ENCODE measurements at regions not wholly inside any gene's neighbourhood (a gene's known extent, or its start where the extent isn't known, plus 50 kb on each side); places are given as distances from the start of the nearest gene placed in this dataset.

DNA sequence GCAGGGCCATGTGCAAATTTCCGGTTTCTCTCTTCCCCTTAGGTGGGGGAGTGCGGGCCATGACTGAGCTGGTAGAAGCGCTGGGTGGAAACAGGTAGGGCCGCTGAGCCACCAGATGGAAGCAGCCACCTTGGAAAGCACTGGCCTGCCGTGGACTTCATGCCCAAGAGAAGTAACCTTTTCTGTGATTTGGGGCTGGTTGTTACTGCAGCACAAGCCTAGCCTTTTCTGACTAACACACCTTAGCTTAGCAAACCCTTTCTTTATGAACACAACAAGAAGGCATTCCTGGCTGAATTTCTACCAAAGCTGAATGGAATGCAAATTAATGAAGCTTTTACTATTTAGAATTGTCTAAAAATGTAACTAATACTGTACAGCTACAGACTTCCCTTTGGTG is 149.6 kb upstream of the UBE2E1 start:
- no peak overlapping the region for H3K4me3 ChIP-seq (ENCODE audit: control insufficient read depth in 1 of 2, extremely low read depth in 1 of 2, low read length in 1 of 2)
- Mint-ChIP-seq H3K27ac (no peak overlapping the region), H3K9me3 (peaks cover 2 to 6% (median 4%) of the 10 kb centered on the region in 3 donors), H3K36me3 (peaks cover 4% of the 10 kb centered on the region), H3K27me3 (peaks cover 4 to 5% of the 10 kb centered on the region in 2 donors), H3K4me3 (no peak overlapping the region), H3K4me1 (peaks cover 2 to 11% (median 5%) of the 10 kb centered on the region in 3 donors)
- H3K27me3 ChIP-seq (replicated peaks in 1 of 2; ENCODE audit: control insufficient read depth in 2 of 2, extremely low read depth in 1 of 2, insufficient read depth in 2 of 2, low read length in 1 of 2), result peaks cover 0 to 2% of the 10 kb centered on the region in 2 experiments
- no peak overlapping the region for H3K27ac ChIP-seq (ENCODE audit: low read length)
- ATAC-seq (replicated peaks in 1 of 4) (no peak), DNase-seq (no peak)
- 100% methylated on average over 1 of the region's 5 CpGs for WGBS (ENCODE audit: insufficient coverage)
- H3K36me3 ChIP-seq (ENCODE audit: control insufficient read depth in 2 of 2, extremely low read depth in 1 of 2, insufficient read depth in 1 of 2, low read length in 1 of 2), result no peaks in the 10 kb centered on the region
- no peaks in the 10 kb centered on the region for H3K9me3 ChIP-seq
- ChIA-PET POLR2A (no interaction called here), CTCF (no interaction called here)
- no peaks in the 10 kb centered on the region for H3K4me1 ChIP-seq (ENCODE audit: control insufficient read depth in 1 of 2, extremely low read depth in 1 of 2, insufficient read depth in 2 of 2, low read length in 2 of 2)

DNA sequence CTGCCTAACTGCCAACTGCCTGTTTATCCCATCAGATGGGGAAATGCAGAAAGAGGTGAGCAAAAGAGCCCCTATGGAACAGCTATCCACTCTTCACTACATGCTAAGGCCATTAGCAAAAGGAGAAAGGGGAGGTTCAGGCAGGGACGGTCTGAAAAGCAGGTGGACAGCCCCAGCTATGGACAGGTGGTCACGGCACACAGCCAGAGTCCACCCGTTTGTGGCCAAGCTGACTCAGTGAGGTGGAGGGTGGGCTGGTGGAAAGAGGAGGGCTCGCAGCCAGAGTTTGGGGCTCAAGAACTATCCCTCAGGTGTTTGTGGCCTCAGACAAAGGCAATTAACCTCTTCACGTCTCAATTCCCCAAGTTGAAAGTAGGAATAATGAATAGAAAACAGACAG is 148.9 kb upstream of the UBE2E1 start:
- H3K36me3 ChIP-seq (ENCODE audit: control insufficient read depth in 2 of 2, extremely low read depth in 1 of 2, insufficient read depth in 1 of 2, low read length in 1 of 2), result no peaks in the 10 kb centered on the region
- no peak overlapping the region for H3K4me3 ChIP-seq (ENCODE audit: control insufficient read depth in 1 of 2, extremely low read depth in 1 of 2, low read length in 1 of 2)
- H3K27me3 Mint-ChIP-seq, result peaks cover 4 to 5% of the 10 kb centered on the region in 2 donors
- DNase-seq (no peak), ATAC-seq (replicated peaks in 1 of 4) (no peak)
- no peak overlapping the region for H3K27ac ChIP-seq (ENCODE audit: low read length)
- 79% methylated on average over 2 of the region's 5 CpGs for WGBS (ENCODE audit: insufficient coverage)
- CTCF ChIA-PET, result no interaction called here
- peaks cover 0 to 2% of the 10 kb centered on the region in 2 experiments for H3K27me3 ChIP-seq (replicated peaks in 1 of 2; ENCODE audit: control insufficient read depth in 2 of 2, extremely low read depth in 1 of 2, insufficient read depth in 2 of 2, low read length in 1 of 2)
- H3K36me3 Mint-ChIP-seq, result peaks cover 4% of the 10 kb centered on the region
- H3K27ac Mint-ChIP-seq, result no peak overlapping the region
- POLR2A ChIA-PET, result no interaction called here
- no peaks in the 10 kb centered on the region for H3K4me1 ChIP-seq (ENCODE audit: control insufficient read depth in 1 of 2, extremely low read depth in 1 of 2, insufficient read depth in 2 of 2, low read length in 2 of 2)
- no peak overlapping the region for H3K4me3 Mint-ChIP-seq
- peaks cover 2 to 6% (median 4%) of the 10 kb centered on the region in 3 donors for H3K9me3 Mint-ChIP-seq
- H3K4me1 Mint-ChIP-seq, result peaks cover 4 to 13% (median 5%) of the 10 kb centered on the region in 3 donors
- no peaks in the 10 kb centered on the region for H3K9me3 ChIP-seq

DNA sequence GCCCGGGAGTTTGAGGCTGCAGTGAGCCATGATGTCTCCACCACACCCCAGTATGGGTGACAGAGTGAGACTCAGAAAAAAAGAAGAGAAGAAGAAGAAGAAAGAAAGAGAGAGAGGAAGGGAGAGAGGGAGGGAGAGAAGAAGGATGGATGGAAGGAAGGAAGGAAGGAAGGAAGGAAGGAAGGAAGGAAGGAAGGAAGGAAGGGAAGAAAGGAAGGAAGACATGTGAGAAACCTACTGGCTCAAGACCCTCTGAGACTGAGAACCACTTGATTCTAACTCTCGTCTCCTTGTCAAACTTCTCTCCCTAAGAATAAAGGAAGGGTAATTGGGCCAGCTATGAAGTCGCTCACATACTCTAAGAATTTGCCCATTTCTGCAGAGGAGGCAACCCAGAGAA is 148.1 kb upstream of the UBE2E1 start:
- no peaks in the 10 kb centered on the region for H3K4me1 ChIP-seq (ENCODE audit: control insufficient read depth in 1 of 2, extremely low read depth in 1 of 2, insufficient read depth in 2 of 2, low read length in 2 of 2)
- Mint-ChIP-seq H3K9me3 (peaks cover 2 to 6% (median 4%) of the 10 kb centered on the region in 3 donors), H3K27ac (no peak overlapping the region), H3K36me3 (peaks cover 4% of the 10 kb centered on the region), H3K4me3 (no peak overlapping the region), H3K4me1 (peaks cover 4 to 19% (median 5%) of the 10 kb centered on the region in 3 donors), H3K27me3 (peaks cover 4 to 5% of the 10 kb centered on the region in 2 donors)
- POLR2A ChIA-PET, result no interaction called here
- peaks cover 0 to 2% of the 10 kb centered on the region in 2 experiments for H3K27me3 ChIP-seq (replicated peaks in 1 of 2; ENCODE audit: control insufficient read depth in 2 of 2, extremely low read depth in 1 of 2, insufficient read depth in 2 of 2, low read length in 1 of 2)
- no peaks in the 10 kb centered on the region for H3K9me3 ChIP-seq
- no CpG with 5 or more reads among the region's 3 CpGs for WGBS (ENCODE audit: insufficient coverage)
- H3K27ac ChIP-seq (ENCODE audit: low read length), result no peak overlapping the region
- no peak overlapping the region for H3K4me3 ChIP-seq (ENCODE audit: control insufficient read depth in 1 of 2, extremely low read depth in 1 of 2, low read length in 1 of 2)
- DNase-seq, result no peak
- CTCF ChIA-PET, result interaction anchor here in 1 of 2 donors (0.7 kb wide), 1 partner anchor 12 kb away, joined by 3 read pairs; no protein-coding TSS in a partner anchor
- H3K36me3 ChIP-seq (ENCODE audit: control insufficient read depth in 2 of 2, extremely low read depth in 1 of 2, insufficient read depth in 1 of 2, low read length in 1 of 2), result no peaks in the 10 kb centered on the region
- ATAC-seq (replicated peaks in 1 of 4), result no peak

DNA sequence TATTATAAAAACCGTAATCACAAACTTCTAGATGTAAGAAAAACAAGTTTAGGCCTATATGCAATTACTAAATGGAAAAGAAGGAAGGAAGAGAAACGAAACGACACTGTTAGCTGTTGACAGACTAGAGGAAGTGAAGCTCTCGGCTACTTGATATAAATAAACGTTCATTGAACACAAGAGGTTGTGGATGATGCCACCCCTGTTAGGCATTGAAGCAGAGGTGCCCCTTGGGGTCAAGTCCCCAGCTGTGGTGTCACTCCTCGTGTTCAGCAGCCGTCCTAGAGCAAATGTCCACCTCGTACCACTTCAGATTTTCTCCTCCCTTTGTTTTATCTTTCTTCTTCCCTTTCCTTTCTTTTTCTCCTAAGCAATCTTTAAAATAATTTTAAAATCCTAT is 146.5 kb upstream of the UBE2E1 start:
- Mint-ChIP-seq H3K9me3 (peaks cover 2 to 6% (median 4%) of the 10 kb centered on the region in 3 donors), H3K36me3 (peaks cover 4% of the 10 kb centered on the region), H3K4me1 (peaks cover 0 to 17% (median 2%) of the 10 kb centered on the region in 3 donors), H3K27ac (no peak overlapping the region), H3K4me3 (no peak overlapping the region), H3K27me3 (peaks cover 4 to 5% of the 10 kb centered on the region in 2 donors)
- H3K4me3 ChIP-seq (ENCODE audit: control insufficient read depth in 1 of 2, extremely low read depth in 1 of 2, low read length in 1 of 2), result no peak overlapping the region
- no peaks in the 10 kb centered on the region for H3K9me3 ChIP-seq
- ATAC-seq (replicated peaks in 1 of 4) (no peak), DNase-seq (no peak)
- ChIA-PET CTCF (no interaction called here), POLR2A (no interaction called here)
- no peaks in the 10 kb centered on the region for H3K4me1 ChIP-seq (ENCODE audit: control insufficient read depth in 1 of 2, extremely low read depth in 1 of 2, insufficient read depth in 2 of 2, low read length in 2 of 2)
- no peak overlapping the region for H3K27ac ChIP-seq (ENCODE audit: low read length)
- peaks cover 0 to 2% of the 10 kb centered on the region in 2 experiments for H3K27me3 ChIP-seq (replicated peaks in 1 of 2; ENCODE audit: control insufficient read depth in 2 of 2, extremely low read depth in 1 of 2, insufficient read depth in 2 of 2, low read length in 1 of 2)
- 47% methylated on average over 5 of the region's 8 CpGs for WGBS (ENCODE audit: insufficient coverage)
- no peaks in the 10 kb centered on the region for H3K36me3 ChIP-seq (ENCODE audit: control insufficient read depth in 2 of 2, extremely low read depth in 1 of 2, insufficient read depth in 1 of 2, low read length in 1 of 2)

DNA sequence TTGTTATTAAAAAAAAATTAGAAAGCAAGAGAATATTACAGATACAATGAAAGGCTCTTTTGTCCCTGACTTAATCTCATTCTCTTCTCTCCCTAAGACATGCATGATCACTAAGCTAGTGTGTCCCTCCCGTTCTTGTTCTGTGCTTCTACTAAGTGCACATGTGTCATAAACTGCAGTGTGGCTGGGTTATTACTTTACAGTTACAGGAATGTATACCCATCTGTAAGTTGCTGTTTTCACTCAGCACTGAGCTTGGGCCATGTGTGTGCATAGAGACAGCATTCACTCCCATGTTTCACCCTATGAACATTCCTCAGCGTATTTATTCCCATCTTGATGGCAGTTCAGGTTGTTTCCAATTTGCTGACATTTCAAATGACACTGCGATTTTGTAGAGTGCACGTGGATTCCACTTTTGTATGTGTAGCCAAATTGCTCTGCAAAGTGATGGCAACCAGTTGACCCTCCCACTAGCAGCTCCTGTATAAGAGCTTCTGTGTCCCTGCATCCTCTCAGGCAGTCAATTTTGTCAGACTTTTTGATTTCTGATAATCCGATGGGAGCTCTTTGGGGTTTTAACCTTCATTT is 145.8 kb upstream of the UBE2E1 start:
- ATAC-seq (replicated peaks in 1 of 4) (no peak), DNase-seq (no peak)
- peaks cover 2 to 6% (median 4%) of the 10 kb centered on the region in 3 donors for H3K9me3 Mint-ChIP-seq
- H3K4me3 Mint-ChIP-seq, result no peak overlapping the region
- Histone ChIP-seq H3K27me3 (replicated peaks in 1 of 2; ENCODE audit: control insufficient read depth in 2 of 2, extremely low read depth in 1 of 2, insufficient read depth in 2 of 2, low read length in 1 of 2) (peaks cover 0 to 2% of the 10 kb centered on the region in 2 experiments), H3K36me3 (ENCODE audit: control insufficient read depth in 2 of 2, extremely low read depth in 1 of 2, insufficient read depth in 1 of 2, low read length in 1 of 2) (no peaks in the 10 kb centered on the region), H3K4me1 (ENCODE audit: control insufficient read depth in 1 of 2, extremely low read depth in 1 of 2, insufficient read depth in 2 of 2, low read length in 2 of 2) (no peaks in the 10 kb centered on the region), H3K9me3 (no peaks in the 10 kb centered on the region), H3K27ac (ENCODE audit: low read length) (no peak overlapping the region), H3K4me3 (ENCODE audit: control insufficient read depth in 1 of 2, extremely low read depth in 1 of 2, low read length in 1 of 2) (no peak overlapping the region)
- ChIA-PET CTCF (no interaction called here), POLR2A (no interaction called here)
- 74% methylated on average over 2 of the region's 5 CpGs for WGBS (ENCODE audit: insufficient coverage)
- peaks cover 0 to 14% (median 2%) of the 10 kb centered on the region in 3 donors for H3K4me1 Mint-ChIP-seq
- no peak overlapping the region for H3K27ac Mint-ChIP-seq
- peaks cover 3 to 4% of the 10 kb centered on the region in 2 donors for H3K27me3 Mint-ChIP-seq
- H3K36me3 Mint-ChIP-seq, result peaks cover 4% of the 10 kb centered on the region

DNA sequence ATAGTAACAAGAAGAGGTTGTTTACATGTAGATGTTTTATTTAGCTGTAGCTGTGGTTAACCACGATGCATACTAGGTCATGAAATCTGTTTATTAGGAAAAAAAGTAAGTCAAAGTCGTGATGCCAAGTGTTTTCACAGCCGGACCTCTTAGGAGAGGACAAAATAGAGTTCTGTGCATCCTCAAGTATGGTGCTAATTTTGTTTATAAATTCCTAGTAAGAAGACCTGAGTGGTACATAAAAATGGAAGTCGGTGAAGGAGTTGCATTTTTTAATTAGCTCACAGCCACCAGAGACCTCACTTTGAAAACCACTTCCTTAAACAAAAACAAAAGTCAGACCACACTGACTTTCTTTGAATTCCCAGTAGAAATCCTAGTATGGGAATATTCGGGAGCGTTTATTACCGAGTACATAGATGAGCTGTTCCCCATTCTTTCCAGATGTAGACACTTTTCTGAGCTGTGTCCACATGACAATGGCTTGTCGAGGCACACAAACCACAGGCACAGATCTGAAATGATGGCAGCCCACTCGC is 143.6 kb upstream of the UBE2E1 start:
- Mint-ChIP-seq H3K4me3 (no peak overlapping the region), H3K4me1 (peaks cover 0 to 14% (median 2%) of the 10 kb centered on the region in 3 donors), H3K27me3 (peaks cover 0 to 4% of the 10 kb centered on the region in 2 donors), H3K9me3 (no peaks in the 10 kb centered on the region), H3K36me3 (no peaks in the 10 kb centered on the region), H3K27ac (no peak overlapping the region)
- 59% methylated on average over 5 of the region's 9 CpGs for WGBS (ENCODE audit: insufficient coverage)
- H3K27me3 ChIP-seq (replicated peaks in 1 of 2; ENCODE audit: control insufficient read depth in 2 of 2, extremely low read depth in 1 of 2, insufficient read depth in 2 of 2, low read length in 1 of 2), result peaks cover 0 to 2% of the 10 kb centered on the region in 2 experiments
- H3K9me3 ChIP-seq, result no peaks in the 10 kb centered on the region
- no peak overlapping the region for H3K4me3 ChIP-seq (ENCODE audit: control insufficient read depth in 1 of 2, extremely low read depth in 1 of 2, low read length in 1 of 2)
- POLR2A ChIA-PET, result no interaction called here
- CTCF ChIA-PET, result interaction anchor here in 1 of 2 donors (0.6 kb wide), 1 partner anchor 278 kb away, joined by 4 read pairs; no protein-coding TSS in a partner anchor
- H3K27ac ChIP-seq (ENCODE audit: low read length), result no peak overlapping the region
- no peak for DNase-seq
- no peak for ATAC-seq (replicated peaks in 1 of 4)
- no peaks in the 10 kb centered on the region for H3K36me3 ChIP-seq (ENCODE audit: control insufficient read depth in 2 of 2, extremely low read depth in 1 of 2, insufficient read depth in 1 of 2, low read length in 1 of 2)
- no peaks in the 10 kb centered on the region for H3K4me1 ChIP-seq (ENCODE audit: control insufficient read depth in 1 of 2, extremely low read depth in 1 of 2, insufficient read depth in 2 of 2, low read length in 2 of 2)
